ENCODE measurements at regions not wholly inside any gene's neighbourhood (a gene's known extent, or its start where the extent isn't known, plus 50 kb on each side); places are given as distances from the start of the nearest gene placed in this dataset.
A peak's percentile ranks its signal among the peaks of the same experiment; 100 is the strongest.
"Not testable (repeated sequence)": the region's sequence is repeated elsewhere in the genome, so short reads cannot be mapped to it uniquely, and the experiment has no call there.

DNA sequence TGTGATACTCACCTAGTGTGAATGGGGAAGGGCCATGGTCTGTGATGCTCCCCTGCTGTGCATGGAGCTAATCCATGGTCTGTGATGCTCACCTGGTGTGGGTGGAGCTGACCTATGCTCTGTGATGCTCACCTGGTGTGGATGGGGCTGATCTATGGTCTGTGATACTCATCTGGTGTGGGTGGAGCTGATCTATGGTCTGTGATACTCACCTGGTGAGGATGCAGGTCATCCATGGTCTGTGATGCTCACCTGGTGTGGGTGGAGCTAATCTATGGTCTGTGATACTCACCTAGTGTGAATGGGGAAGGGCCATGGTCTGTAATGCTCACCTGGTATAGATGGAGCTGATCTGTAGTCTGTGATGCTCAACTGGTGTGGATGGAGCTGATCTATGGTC is 110.2 kb downstream of the CRLF2 start:
- not testable (repeated sequence) for DNase-seq

DNA sequence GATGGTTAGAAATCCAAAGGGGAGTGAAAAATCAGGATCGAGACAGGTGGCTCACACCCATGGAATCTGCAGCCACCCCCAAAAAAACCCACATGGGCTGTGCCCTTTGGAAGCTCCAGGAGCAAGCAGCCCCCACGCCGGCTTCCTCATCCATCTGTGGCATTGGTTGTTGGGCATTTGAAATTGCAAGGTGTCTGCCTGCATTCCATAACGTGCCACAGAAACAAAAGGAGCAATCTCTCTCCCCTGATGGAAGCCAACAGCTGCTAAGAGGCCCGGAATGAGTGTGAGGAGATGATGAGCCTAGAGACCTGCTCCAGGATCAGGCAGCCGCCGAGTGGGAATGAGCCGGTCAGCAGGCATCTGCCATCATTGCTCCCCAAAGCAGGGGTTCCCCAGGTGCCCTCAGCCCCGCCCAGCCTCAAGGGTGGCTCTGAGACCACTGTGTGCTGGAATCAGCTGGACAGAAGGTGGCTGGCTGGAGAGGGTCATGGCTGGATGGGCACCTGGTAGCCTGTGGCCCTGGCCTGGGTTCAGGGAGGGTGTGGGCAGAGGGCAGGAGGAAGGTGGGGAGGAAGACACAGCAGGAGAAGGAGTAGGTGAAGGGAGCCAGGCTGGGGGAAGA is 113.2 kb downstream of the CRLF2 start:
- no peak for DNase-seq

DNA sequence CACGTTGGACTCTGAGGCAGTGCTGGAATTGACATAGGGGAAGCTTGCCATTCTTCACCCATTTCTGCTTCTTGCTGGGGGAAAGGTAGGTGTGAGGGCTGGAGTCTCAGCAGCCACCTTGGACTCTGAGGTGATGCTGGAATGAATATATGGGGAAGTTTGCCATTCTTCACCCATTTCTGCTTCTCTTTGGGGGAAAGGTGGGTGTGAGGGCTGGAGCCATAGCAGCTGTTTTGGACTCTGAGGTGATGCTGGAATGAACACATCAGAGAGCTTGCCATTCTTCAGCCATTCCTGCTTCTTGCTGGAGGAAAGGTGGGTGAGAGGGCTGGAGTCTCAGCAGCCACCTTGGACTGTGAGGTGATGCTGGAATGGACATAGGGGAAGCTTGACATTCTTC is 115.1 kb downstream of the CRLF2 start:
- no peak for DNase-seq

DNA sequence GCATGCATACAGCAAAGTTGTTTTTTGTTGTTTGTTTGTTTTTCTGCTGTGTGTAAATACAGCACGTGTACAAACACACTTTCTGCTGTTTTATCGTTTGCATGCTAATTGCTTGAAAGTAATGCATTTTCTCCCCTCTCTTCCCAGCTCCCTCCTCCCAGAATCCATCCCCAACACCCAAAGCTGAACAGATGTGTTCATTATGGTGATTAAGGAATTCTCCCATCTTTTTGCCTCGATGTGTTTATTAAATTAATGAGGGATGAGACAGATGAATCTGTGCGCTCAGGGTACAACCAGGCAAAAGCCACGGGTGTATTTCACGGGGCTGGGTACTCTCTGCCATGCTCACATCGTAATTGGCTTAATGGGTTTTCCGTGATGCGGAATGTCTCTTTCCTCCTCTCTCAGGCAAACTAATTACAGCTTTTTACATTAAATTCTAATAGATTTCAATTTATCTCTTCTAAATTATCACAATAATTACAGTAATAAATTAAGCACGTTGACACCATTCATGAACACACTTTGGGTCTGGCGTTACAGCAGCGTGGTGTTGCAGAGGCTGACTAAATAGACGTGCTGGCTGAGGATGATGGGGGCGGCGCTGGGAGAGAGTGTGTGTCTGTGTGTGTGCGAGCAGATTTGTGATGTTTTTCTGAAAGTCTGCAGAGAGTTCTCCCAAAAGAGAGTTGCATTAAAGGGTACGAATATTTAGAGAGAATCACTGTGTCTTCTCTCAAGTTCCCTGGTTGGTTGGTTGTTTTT is 117.7 kb downstream of the CRLF2 start:
- no peak for DNase-seq

DNA sequence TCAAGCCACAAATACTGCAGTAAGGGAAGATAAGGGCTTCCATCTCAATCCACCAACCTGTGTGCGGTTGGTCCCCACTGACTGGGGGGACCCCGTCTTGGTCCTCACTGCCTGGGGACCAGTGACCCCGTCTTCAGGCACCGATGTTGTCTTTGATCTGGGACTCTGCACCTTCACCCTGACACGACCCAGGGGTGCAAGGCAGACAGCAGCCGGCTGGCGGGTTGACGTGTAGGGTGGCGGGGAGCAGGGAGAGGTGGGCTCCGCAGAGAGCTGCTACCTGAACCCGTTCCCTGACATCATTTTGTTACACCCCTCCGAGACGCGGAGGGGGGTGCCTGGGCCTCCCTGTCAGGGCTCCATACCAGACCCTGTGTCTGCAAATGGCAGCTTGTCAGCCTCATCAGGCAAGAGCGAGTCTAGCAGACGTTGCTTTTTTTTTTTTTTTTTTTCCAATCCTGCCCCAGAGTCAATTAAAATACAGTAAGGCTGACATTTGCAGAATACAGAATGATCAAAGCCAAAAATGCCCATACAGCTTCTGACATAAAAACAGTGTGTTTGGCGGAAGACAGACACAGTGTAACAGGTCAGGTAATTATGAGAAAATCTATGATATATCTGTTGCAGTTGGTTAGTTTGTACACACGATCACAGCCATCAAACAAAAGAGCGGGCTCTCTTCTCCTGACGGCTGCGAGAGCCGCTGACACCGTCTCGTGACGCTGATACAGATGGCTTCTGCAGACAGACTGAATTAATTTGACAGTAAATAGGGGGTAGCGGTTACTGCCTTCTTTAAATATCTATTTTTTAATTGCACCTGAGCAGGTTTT is 118.6 kb downstream of the CRLF2 start:
- no peak for DNase-seq

DNA sequence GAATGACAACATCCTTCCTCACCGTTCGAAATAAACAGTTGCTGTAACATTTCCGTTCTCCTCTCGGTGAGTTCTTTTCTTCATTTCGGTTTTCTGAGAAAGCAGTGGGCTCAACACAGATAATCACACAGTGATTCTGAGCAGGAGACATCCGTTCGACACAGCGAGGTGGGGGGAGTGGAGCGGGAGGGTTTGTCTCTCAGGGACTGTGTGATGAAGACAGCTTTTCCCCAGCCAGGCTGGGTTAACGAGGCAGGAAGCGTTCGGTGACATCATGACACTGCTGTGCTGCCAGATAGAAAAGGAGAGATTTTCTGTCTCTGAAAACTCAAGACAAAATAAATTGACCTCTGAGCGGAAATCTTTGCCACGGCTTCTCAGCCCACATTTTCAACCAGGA is 119.3 kb downstream of the CRLF2 start:
- DNase-seq, result no peak

DNA sequence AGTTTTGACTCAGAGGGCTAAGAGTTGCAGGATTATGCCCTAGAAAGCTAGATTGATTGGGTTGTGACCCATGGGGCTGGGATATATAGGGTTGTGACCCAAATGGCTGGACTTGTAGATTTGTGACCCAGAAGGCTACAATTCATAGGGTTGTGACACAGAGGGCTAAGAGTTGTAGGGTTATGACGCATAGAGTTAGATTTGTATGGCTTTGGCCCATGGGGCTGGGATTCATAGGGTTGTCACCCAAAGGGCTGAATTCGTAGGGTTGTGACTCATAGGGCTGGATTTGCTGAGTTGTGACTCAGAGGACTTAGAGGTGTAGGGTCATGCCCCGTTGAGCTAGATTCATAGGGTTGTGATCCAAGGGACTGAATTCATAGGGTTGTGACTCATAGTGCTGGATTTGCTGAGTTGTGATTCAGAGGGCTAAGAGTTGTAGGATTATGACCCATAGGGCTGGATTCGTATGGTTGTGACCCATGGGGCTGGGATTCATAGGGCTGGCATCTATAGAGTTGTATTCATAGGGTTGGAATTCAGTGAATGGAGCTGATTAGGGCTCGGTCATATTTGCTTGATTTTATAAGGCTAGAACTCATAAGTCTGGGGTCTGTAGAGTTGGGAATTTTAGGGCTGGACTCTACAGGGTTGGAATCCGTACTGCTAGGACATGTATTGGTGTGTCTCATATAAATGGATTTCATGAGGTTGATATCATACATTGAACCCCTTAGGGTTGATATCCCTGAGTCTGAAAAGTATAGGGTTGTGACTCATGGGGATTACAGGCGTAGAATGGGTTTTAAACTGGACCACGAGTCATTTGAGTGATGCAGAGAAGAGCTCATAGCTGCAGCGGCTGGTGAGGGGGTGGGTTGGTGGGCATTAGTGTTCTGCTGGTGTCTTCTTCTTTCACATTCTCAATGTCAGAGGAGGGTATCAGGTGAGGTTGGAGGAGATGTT is 125.7 kb downstream of the CRLF2 start:
- no peak for DNase-seq

DNA sequence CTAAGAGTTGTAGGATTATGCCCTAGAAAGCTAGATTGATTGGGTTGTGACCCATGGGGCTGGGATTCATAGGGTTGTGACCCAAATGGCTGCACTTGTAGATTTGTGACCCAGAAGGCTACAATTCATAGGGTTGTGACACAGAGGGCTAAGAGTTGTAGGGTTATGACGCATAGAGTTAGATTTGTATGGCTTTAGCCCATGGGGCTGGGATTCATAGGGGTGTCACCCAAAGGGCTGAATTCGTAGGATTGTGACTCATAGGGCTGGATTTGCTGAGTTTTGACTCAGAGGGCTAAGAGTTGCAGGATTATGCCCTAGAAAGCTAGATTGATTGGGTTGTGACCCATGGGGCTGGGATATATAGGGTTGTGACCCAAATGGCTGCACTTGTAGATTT is 126.6 kb downstream of the CRLF2 start:
- not testable (repeated sequence) for DNase-seq

DNA sequence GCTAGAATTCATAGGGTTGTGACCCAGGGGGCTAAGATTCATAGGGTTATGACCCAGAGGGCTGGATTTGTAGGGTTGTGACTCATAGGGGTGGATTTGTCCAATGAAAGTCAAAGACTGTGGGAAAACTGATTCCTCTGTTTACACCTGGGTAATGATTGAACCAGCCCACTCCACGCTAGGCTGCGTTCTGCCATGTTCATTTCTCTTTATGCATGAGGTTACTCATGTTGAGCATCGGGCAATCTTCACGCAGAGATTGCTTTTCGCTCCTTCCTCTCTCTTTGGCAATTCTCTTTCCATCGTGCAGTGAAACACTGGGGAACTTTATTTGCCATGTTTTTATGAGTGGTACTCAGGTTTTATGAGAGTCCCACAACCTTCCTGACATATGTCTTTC is 127.8 kb downstream of the CRLF2 start:
- DNase-seq, result no peak

DNA sequence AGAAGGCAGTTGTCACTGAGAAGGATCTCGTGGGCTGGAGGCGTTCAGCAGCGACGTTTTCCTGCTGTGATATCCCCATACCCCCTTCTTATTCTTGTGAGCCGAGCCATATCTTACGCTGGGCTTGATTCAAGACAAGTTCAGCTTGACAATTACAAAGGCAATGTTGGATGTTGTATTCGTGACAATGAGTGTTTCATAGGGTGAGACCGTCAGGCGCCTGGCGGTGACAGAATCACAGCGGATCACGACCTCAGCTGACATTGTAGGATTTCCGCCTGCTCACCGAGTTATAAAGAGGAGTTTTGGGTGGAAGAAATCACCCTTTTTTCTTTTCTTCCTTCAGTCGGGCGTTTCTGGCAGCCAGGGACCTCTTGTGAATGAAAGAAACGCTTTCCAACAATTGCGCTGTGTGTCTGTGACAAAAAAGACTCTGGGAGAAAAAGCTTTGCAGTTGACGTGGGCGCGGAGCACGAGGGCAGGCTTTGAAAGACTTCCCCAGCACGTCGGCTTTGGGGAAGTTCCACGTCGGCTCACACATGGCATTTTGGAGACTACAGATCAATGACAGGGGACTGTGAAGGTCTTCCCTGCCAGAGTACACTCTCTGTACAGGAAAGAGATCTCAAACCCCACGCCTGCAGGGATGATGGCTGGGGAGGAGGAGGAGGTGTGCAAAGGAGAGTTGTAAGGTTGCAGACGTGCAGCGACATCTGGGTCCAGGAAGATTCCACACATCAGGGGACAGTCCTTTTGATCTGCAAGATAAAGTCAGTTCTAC is 135.4 kb downstream of the CRLF2 start:
- DNase-seq, result peak in 1 of 2 experiments; percentile 8

DNA sequence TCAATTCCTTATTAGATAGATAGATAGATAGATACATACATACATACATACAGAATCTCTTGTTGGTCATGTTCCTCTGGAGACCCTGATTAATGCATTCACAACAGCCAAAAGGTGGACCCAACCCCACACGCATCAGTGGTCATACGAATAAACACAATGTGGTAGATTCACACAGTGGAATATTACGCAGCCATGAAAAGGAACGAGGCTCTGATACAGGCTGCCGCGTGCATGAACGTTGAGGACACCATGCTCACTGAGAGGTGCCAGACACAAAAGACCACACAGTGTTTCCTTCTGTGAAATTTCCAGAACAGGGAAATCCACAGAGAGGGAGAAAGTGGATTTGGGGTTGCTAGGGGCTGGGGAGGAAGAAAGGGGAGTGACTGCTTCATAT is 136.7 kb downstream of the CRLF2 start:
- DNase-seq, result no peak

DNA sequence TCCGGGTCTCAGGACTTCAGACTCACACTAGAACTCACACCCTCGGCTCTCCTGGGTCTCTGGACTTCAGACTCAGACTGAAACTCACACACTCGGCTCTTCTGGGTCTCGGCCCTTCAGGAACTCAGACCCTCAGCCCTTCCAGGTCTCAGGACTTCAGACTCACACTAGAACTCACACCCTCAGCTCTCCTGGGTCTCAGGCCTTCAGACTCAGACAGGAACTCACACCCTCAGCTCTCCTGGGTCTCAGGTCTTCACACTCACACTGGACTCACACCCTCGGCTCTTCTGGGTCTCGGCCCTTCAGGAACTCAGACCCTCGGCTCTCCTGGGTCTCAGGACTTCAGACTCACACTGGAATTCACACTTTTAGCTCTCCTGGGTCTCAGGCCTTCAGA is 137.3 kb downstream of the CRLF2 start:
- DNase-seq, result no peak

DNA sequence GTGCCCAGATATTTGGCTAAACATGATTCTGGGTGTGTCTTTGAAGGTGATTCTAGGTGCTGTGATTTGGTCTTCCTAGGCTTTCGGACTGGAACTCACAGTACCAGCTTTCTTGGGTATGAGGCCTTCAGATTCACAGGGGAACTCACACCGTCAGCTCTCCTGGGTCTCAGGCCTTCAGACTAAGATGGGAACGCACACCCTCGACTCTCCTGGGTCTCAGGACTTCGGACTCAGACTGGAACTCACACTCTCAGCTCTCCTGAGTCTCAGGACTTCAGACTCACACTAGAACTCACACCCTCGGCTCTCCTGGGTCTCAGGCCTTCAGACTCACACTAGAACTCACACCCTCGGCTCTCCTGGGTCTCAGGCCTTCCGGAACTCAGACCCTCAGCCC is 137.7 kb downstream of the CRLF2 start:
- no peak for DNase-seq

DNA sequence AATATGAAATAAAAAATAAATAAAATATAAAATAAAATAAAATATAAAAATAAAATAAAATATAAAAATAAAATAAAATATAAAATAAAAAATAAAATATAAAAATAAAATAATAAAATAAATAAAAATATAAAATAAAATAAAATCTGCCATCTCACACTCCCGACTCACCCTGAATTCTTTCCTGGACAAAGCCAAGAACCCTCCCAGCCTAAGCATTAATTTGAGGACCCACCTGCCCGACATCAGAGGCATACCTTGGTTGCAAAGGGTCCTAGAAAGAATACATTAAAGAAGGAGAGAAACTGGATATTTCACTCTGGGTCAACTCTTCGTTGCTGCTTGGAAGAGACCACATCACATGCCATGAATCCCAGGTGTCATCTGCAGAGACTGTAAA is 138.3 kb downstream of the CRLF2 start:
- no peak for DNase-seq

DNA sequence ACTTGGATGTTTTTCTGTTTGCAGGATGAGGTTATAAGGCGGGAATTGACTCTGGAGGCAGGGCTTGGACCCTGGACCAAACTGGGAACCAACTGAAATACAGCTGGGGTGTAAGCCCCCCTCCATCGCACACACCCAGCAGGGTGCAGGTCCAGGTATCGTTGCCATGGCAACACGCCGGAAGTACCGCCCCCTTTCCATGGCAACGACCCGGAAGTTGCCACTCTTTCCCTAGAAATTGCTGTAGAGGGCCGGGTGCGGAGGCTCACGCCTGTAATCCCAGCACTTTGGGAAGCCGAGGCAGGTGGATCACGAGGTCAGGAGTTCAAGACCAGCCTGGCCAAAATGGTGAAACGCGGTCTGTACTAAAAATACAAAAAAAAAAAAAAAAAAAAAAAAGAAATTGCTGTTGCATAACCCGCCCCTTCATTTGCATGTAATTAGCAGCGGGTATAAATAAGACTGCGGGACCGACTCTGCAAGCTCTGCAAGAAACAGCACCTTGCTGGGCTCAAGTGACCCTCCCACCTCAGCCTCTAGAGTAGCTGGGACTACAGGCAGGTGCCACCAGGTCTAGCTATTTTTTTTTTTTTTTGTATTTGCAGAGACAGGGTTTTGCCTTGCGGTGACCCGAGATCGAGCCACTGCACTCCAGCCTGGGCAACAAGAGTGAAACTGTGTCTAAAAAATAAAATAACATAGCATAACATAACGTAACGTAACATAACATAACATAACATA is 139.6 kb downstream of the CRLF2 start:
- DNase-seq, result no peak

DNA sequence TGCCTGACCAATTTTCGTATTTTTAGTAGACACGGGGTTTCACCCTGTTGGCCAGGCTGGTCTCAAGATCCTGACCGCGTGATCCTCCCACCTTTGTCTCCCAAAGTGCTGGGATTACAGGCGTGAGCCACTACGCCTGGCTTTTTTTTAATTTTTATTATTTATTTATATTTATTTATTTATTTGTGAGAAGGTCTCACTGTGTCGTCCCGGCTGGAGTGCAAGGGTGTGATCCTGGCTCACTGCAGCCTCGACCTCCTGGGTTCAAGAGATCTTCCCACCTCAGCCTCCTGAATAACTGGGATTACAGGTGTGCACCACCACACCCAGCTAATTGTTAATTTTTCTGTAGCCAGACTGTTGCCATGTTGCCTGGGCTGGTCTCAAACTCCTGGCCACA is 141.1 kb downstream of the CRLF2 start:
- DNase-seq, result no peak

DNA sequence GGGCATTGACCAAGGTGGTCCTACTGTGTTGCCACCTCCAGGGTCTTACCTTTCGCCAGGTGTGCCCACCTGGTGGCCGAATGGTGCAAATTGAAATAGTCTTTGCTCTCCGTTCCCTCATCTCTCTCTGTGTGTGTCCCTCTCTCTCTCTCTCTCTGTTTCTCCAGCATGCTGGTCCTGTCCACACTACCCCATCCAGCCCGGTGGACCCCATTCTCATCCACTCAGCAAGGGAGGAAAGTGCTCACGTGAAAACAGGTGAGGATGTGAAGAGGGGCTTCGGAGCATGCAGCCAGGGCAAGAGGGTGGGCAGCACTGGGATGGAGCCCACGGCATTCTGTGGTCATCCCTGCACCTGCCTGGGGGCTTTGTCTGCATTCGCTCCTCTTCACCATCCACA is 150.1 kb downstream of the CRLF2 start:
- DNase-seq, result no peak

DNA sequence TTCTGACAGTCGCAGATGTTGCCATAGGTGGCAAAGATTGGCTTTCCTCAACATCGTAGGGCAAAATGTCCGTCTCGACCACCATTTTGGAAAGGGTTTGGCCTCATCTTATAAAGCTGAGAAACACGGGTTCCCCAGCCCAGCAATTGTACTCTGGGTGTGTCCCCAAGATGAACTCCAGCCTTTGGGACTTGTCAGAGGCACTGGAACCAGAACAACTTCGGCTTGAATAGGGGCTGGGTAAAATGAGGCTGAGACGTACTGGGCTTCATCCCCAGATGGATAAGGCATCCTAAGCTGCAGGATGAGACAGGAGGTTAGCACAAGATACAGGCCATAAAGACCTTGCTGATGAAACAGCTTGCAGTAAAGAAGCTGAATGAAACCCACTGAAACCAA is 151.9 kb downstream of the CRLF2 start:
- DNase-seq, result no peak

DNA sequence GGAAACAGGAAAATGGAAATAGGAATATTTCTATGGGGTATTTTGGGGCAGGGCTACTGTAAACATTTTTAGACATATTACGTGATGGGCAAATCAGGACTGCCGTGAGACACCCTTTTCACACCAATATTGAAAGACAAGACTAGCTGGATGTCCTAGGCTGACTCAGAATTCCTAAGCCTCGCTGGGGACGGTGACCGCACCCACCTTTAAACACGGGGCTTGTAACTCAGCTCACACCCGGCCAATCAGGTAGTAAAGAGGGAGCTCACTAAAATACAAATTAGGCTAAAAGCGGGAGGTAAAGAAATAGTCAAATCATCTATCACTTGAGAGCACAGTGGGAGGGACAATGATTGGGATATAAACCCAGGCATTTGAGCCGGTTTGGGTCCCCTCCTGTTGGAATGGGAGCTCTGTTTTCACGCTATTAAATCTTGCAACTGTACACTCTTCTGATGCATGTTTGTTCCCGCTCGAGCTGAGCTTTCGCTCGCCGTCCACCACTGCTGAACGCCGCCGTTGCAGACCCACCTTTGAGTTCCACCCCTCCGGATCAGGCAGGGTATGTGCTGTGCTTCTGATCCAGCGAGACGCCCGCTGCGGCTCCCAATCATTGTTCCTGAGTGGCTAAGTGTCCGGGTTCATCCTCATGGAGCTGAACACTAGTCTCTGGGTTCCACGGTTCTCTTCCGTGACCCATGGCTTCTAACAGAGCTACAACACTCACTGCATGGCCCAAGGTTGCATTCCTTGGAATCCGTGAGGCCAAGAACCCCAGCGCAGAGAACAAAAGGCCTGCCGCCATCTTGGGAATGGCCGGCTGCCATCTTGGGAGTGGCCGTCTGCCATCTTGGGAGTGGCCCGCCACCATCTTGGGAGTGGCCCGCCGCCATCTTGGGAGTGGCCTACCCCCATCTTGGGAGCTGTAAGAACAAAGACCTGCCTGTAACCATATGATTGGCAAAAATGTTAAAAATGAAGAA is 152.6 kb downstream of the CRLF2 start:
- DNase-seq, result no peak

DNA sequence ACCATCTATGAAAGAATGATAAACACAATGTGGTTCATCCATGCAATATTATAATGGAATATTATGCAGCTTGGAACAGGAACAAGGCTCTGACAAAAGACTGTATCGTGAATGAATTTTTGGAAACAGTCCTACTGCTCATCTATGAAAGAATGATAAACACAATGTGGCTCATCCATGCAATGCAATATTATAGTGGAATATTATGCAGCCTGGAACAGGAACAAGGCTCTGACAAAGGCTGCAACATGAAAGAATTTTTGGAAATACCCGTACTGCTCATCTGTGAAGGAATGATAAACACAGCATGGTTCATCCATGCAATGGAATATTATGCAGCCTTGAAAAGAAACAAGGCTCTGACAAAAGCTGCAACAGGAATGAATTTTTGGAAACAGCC is 158.8 kb downstream of the CRLF2 start:
- DNase-seq, result not testable (repeated sequence)
